ENCODE measurements at regions not wholly inside any gene's neighbourhood (a gene's known extent, or its start where the extent isn't known, plus 50 kb on each side); places are given as distances from the start of the nearest gene placed in this dataset.

DNA sequence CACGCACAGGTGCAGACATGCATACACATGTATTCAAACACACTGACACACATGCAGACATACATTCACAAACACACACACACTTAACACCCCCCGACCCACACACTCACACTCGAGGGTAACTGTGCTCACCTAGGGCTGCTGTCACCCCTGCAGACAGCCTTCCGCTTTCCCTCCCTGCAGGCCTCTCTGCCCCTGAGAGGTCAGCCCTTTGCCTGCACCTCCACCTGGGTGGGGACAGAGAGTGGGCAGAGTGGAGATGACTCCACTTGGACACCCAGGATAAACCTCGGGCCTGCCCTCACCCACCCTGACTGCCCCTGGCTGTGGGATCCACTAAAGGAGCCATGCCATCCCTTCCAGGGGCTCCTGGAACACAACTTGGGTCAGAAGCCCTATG is 264.3 kb downstream of the PTPRU start:
- H3K4me3 ChIP-seq (ENCODE audit: low read depth, low read length), result no peak overlapping the region
- TF ChIP-seq, protein P1, sequence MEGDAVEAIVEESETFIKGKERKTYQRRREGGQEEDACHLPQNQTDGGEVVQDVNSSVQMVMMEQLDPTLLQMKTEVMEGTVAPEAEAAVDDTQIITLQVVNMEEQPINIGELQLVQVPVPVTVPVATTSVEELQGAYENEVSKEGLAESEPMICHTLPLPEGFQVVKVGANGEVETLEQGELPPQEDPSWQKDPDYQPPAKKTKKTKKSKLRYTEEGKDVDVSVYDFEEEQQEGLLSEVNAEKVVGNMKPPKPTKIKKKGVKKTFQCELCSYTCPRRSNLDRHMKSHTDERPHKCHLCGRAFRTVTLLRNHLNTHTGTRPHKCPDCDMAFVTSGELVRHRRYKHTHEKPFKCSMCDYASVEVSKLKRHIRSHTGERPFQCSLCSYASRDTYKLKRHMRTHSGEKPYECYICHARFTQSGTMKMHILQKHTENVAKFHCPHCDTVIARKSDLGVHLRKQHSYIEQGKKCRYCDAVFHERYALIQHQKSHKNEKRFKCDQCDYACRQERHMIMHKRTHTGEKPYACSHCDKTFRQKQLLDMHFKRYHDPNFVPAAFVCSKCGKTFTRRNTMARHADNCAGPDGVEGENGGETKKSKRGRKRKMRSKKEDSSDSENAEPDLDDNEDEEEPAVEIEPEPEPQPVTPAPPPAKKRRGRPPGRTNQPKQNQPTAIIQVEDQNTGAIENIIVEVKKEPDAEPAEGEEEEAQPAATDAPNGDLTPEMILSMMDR (IDR thresholded peaks at IDR 0.05; ENCODE audit: insufficient read depth, low read length, poor library complexity, severe bottlenecking), result no peak
- peaks cover 2% of the 10 kb centered on the region for H3K27me3 ChIP-seq (ENCODE audit: control insufficient read depth, insufficient read depth, low read length)
- H3K36me3 ChIP-seq (ENCODE audit: control insufficient read depth, insufficient read depth, low read length), result no peaks in the 10 kb centered on the region
- no peak for DNase-seq (ENCODE audit: low read depth)

DNA sequence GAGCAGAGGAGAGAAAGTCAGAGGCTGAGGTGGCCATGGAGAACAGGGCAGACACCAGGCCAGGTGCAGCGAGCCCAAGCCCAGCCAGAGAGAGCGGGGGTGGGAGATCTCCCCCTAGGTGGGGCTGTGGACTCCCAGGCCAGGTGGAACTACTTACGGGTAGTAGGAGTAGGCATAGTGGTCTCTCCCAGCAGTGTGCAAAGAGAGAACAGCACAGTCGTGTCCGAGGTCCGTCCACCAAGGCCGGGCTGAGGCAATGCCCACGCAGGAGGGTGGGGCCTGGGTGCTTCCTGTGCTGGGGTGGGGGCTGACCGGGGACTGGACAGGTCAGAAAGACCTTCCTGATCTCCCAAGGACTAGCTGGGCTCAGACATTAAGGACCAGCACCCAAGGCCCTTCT is 263.7 kb downstream of the PTPRU start:
- Histone ChIP-seq H3K36me3 (ENCODE audit: control insufficient read depth, insufficient read depth, low read length) (no peaks in the 10 kb centered on the region), H3K4me3 (ENCODE audit: low read depth, low read length) (no peak overlapping the region), H3K27me3 (ENCODE audit: control insufficient read depth, insufficient read depth, low read length) (peaks cover 2% of the 10 kb centered on the region)
- DNase-seq (ENCODE audit: low read depth), result no peak
- TF ChIP-seq, protein P1 (IDR thresholded peaks at IDR 0.05; ENCODE audit: insufficient read depth, low read length, poor library complexity, severe bottlenecking), result no peak

DNA sequence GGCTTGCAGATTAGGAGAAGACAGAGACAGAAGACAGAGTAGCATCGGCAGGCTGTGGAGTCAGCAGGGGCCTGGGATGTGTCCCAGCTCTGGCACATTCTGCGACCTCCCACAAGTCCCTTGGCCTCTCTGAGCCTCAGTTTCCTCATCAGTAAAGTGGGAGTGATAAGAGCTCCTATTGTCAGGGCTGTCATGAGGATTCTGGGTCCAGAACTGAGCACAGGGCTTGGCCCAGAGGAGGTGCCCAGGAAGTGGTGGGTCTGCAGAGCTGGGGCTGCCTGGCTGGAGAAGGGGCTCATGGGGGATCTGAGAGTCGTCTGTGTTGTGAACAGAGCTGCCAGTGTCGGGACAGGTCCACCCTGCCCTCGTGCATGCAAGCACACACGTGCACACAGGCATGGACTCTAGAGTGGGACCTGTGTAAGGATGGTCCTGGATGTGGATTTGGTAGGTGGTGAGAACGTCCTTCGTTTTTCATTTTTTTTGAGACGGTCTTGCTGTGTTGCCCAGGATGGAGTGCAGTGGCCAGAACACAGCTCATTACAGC is 262.9 kb downstream of the PTPRU start:
- H3K27me3 ChIP-seq (ENCODE audit: control insufficient read depth, insufficient read depth, low read length), result peaks cover 2% of the 10 kb centered on the region
- no peak overlapping the region for H3K4me3 ChIP-seq (ENCODE audit: low read depth, low read length)
- DNase-seq (ENCODE audit: low read depth), result no peak
- TF ChIP-seq, protein P1 (IDR thresholded peaks at IDR 0.05; ENCODE audit: insufficient read depth, low read length, poor library complexity, severe bottlenecking), result no peak
- H3K36me3 ChIP-seq (ENCODE audit: control insufficient read depth, insufficient read depth, low read length), result no peaks in the 10 kb centered on the region

DNA sequence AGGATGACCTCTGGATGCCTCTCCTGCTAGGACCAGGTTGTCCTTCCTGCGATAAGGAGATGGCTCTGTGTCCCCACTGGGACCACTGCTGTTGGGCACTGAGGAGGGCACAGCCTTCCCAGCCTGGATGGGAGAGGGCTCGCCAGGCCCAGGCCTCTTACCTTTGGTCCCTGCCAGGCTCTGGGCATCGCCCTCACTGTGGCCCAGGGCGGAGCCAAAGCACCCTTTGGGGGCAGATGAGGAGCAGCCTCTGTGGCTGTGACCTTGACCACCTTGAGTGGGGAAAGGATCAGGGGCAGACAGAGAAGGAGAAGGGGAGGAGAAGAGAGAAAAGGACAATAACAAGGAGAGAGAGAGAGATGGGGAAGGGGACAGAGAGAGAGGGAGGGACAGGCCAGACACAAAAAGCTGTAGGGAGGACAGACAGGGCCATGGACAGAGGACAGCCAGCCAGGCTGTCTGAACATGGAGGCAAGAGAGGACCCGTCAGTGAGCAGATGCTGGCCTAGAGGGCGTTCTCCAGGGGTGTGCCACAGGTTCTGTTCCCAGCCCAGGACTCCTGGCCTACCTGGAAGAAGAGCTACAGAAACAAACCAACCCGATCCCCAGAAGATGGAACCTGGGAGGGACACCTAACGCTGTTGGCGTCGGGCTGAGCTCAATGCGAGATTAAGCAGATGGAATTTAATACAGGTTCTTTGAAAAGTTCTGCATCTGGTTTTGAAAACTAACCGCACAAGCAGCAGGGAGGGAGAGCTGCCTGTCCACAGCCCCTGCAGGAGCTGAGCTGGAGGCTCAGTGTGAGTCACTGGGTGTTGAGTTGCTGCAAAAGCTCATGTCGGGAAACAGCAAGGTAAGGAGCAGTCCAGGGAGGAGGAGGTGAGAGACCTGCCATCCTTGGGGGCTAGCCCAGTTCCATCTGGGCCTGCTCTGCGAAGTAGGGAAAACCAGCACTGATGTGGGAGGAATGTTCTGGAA is 262.1 kb downstream of the PTPRU start:
- DNase-seq (ENCODE audit: low read depth), result no peak
- H3K36me3 ChIP-seq (ENCODE audit: control insufficient read depth, insufficient read depth, low read length), result no peaks in the 10 kb centered on the region
- no peak overlapping the region for H3K4me3 ChIP-seq (ENCODE audit: low read depth, low read length)
- peaks cover 2% of the 10 kb centered on the region for H3K27me3 ChIP-seq (ENCODE audit: control insufficient read depth, insufficient read depth, low read length)
- TF ChIP-seq, protein P1 (IDR thresholded peaks at IDR 0.05; ENCODE audit: insufficient read depth, low read length, poor library complexity, severe bottlenecking), result no peak

DNA sequence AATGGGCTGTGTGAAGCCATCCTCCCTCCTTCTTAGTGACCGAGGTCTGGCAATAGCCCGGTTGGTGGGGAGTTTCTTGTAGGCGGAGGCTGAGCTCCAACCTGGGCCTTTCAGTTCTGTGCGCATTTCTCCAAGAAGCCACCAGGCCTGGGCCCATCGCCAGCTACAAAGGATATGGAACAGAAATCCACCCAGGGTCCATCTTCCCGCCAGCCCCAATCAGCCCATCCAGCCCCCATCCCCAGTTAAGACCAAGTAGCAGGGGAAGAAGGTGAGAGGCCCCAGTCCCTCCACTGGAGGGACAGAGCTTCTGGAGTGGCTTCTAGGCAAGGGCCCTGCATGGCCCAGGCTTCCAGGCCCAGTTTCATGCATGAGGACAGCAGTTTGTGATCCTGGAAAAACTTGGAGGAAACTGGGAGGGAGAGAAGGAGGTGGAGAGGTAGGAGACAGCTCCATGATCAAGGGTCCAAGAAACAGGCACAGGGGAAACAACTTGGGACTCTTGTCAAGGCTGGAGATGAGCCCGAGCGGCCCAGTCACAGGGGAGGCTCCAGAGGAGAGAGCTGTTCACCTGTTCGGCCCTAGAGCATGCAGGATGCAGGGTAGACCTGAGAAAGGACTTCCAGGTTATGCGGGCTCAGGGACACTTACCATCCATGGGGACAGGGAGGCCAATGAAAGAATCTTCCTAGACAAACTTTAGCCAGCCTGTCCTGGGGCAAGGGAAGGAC is 261.2 kb downstream of the PTPRU start:
- Histone ChIP-seq H3K36me3 (ENCODE audit: control insufficient read depth, insufficient read depth, low read length) (no peaks in the 10 kb centered on the region), H3K4me3 (ENCODE audit: low read depth, low read length) (no peak overlapping the region), H3K27me3 (ENCODE audit: control insufficient read depth, insufficient read depth, low read length) (no peaks in the 10 kb centered on the region)
- TF ChIP-seq, protein P1 (IDR thresholded peaks at IDR 0.05; ENCODE audit: insufficient read depth, low read length, poor library complexity, severe bottlenecking), result no peak
- no peak for DNase-seq (ENCODE audit: low read depth)

All from kidney epithelial cell (primary cell).